Endothelial cell of umbilical vein (primary cell): ENCODE measurements at regions not wholly inside any gene's neighbourhood (a gene's known extent, or its start where the extent isn't known, plus 50 kb on each side); places are given as distances from the start of the nearest gene placed in this dataset.

Experiments used
- BruUV-seq: library from RNA; stranded (reverse); fragments of 400-500 nt; replicated peaks from 2 replicates; lab custom pipeline; 2021; lab: Mats Ljungman, UMichigan
- CTCF ChIA-PET: fragments of 300-600, 350-600 bp; sonication (Branson Sonifier 250); formaldehyde crosslinking; loops from one replicate; lab custom pipeline; 2021; ENCODE audit warnings: antibody characterized with exemption, inconsistent platforms; lab: Charles Lee
- POLR2A ChIA-PET: fragments of 300-600, 350-600 bp; sonication (Branson Sonifier 250); formaldehyde crosslinking; loops from one replicate; lab custom pipeline; 2021; ENCODE audit warnings: antibody characterized with exemption, inconsistent platforms; lab: Charles Lee
- DNase-seq: peaks from one replicate; pipeline ENCODE4 v3.0.0-alpha.2; 2011; ENCODE audit warnings: low read depth, low spot score
- FAIRE-seq: peaks from 2 replicates; lab custom pipeline; 2011; peaks lifted over from hg19 to GRCh38; lab: Jason Lieb, UNC
- H2AFZ ChIP-seq: 2 replicates; pipeline ENCODE4 v1.6.0; 2012; ENCODE audit warnings: low read depth, low read length, control low read depth, inconsistent platforms
- H3K27ac ChIP-seq: 2 replicates; pipeline ENCODE4 v1.5.1; 2011; ENCODE audit warnings: low read depth, mild to moderate bottlenecking, control low read depth, low read length, moderate library complexity; ENCODE audit not compliant: insufficient read depth
- H3K27me3 ChIP-seq, 2 experiments: 2 replicates each; pipeline versions ENCODE4 v1.6.0 to v1.6.1; 2011; ENCODE audit warnings: low read length in 2 of 2, mixed read lengths in 1 of 2; ENCODE audit not compliant: control insufficient read depth in 2 of 2, insufficient read depth in 2 of 2
- H3K36me3 ChIP-seq, 2 experiments: 2 replicates in 1 of 2; 3 replicates in 1 of 2; pipeline ENCODE4 v1.5.1; 2011; ENCODE audit warnings: low read length in 2 of 2, mild to moderate bottlenecking in 1 of 2, moderate library complexity in 1 of 2; ENCODE audit not compliant: control insufficient read depth in 2 of 2, insufficient read depth in 2 of 2; ENCODE audit errors: extremely low read depth in 1 of 2
- H3K4me1 ChIP-seq: 3 replicates; pipeline ENCODE4 v1.5.1; 2011; ENCODE audit warnings: mild to moderate bottlenecking, low read length; ENCODE audit not compliant: control insufficient read depth, insufficient read depth; ENCODE audit errors: extremely low read depth
- H3K4me2 ChIP-seq: 2 replicates; pipeline ENCODE4 v1.6.1; 2011; ENCODE audit warnings: low read length, control low read depth, mixed read lengths; ENCODE audit not compliant: insufficient read depth
- H3K4me3 ChIP-seq, 3 experiments: fragments of 200-600 bp in 1 of 3; sonication (generic), shearing (Covaris generic) in 1 of 3; replicated peaks in 1 of 3; 2 replicates each; pipeline ENCODE4 v1.5.1; 2011 to 2016; ENCODE audit warnings: control low read depth in 3 of 3, low read length in 3 of 3, mild to moderate bottlenecking in 2 of 3, inconsistent platforms in 1 of 3, low read depth in 1 of 3, moderate library complexity in 1 of 3; ENCODE audit not compliant: insufficient read depth in 1 of 3
- H3K79me2 ChIP-seq: 2 replicates; pipeline ENCODE4 v1.6.0; 2012; ENCODE audit warnings: low read length, inconsistent platforms; ENCODE audit not compliant: control insufficient read depth, insufficient read depth
- H3K9ac ChIP-seq: replicated peaks from 2 replicates; pipeline ENCODE3; 2011; ENCODE audit warnings: low read length, control low read depth; ENCODE audit not compliant: insufficient read depth; ENCODE audit errors: extremely low read depth
- H3K9me1 ChIP-seq: replicated peaks from 3 replicates; pipeline ENCODE4 v1.6.0; 2011; ENCODE audit warnings: mild to moderate bottlenecking, low read length; ENCODE audit not compliant: control insufficient read depth, insufficient read depth; ENCODE audit errors: extremely low read depth
- H3K9me3 ChIP-seq: replicated peaks from 2 replicates; pipeline ENCODE4 v1.5.1; 2012; ENCODE audit warnings: low read length, inconsistent platforms; ENCODE audit not compliant: control insufficient read depth, insufficient read depth
- H4K20me1 ChIP-seq: replicated peaks from 2 replicates; pipeline ENCODE3; 2011; ENCODE audit warnings: mild to moderate bottlenecking, low read length; ENCODE audit not compliant: control insufficient read depth, insufficient read depth; ENCODE audit errors: extremely low read depth
- CTCF ChIP-seq, 2 donors: IDR thresholded peaks; 1 replicate in 1 of 2; 2 replicates in 1 of 2; pipeline ENCODE4 v1.5.1; 2011; ENCODE audit warnings: low read length in 2 of 2, mild to moderate bottlenecking in 2 of 2, moderate library complexity in 2 of 2, control low read depth in 1 of 2, inconsistent platforms in 1 of 2, low read depth in 1 of 2; ENCODE audit not compliant: insufficient read depth in 1 of 2; ENCODE audit errors: extremely low read depth in 1 of 2
- EZH2 ChIP-seq: IDR thresholded peaks from 2 replicates; pipeline ENCODE4 v1.6.1; 2012; ENCODE audit warnings: borderline replicate concordance, low read depth, mild to moderate bottlenecking, moderate library complexity, low read length, inconsistent platforms; ENCODE audit not compliant: severe bottlenecking
- FOS ChIP-seq: IDR thresholded peaks from 2 replicates; pipeline ENCODE4 v1.6.1; 2011; ENCODE audit warnings: mild to moderate bottlenecking, low read length, moderate library complexity, borderline replicate concordance; ENCODE audit not compliant: insufficient read depth
- POLR2A ChIP-seq: IDR thresholded peaks from 2 replicates; pipeline ENCODE4 v1.6.1; 2012; ENCODE audit warnings: low read depth, mild to moderate bottlenecking, control low read depth, low read length
- POLR2AphosphoS5 ChIP-seq: IDR thresholded peaks from 2 replicates; pipeline ENCODE4 v1.6.1; 2012; ENCODE audit warnings: low read depth, mild to moderate bottlenecking, control low read depth, low read length, moderate library complexity; ENCODE audit not compliant: insufficient read depth
- dilution Hi-C: fragments of 300-500 bp; cut with MboI; formaldehyde crosslinking; loops from one replicate; pipeline ENCODE4 v1.15.0; 2019; ENCODE audit warnings: low sequenced_read_pairs; ENCODE audit not compliant: extremely low pct_ligation_motif_present
- intact Hi-C: fragments of 100-400 bp; cut with micrococcal nuclease; formaldehyde crosslinking; loops from one replicate; pipeline ENCODE4 v1.10.0; 2022

GRCh38 chr6:14959324-14959885 is 286.5 kb upstream of the JARID2 start:
- ChIA-PET CTCF (no interaction called here), POLR2A (no interaction called here)
- no peaks in the 10 kb centered on the region for H3K4me1 ChIP-seq
- H4K20me1 ChIP-seq, result no peaks in the 10 kb centered on the region
- H3K4me3 ChIP-seq, result no peak overlapping the region
- H3K9ac ChIP-seq, result no peak overlapping the region
- dilution Hi-C loops (no loop called here), intact Hi-C loops (no loop called here)
- H2AFZ ChIP-seq, result no peak overlapping the region
- FAIRE-seq (no peak), DNase-seq (no peak)
- no peak overlapping the region for H3K27ac ChIP-seq
- TF ChIP-seq POLR2A (no peak), POLR2AphosphoS5 (no peak), EZH2 (no peak)
- H3K36me3 ChIP-seq, result no peaks in the 10 kb centered on the region
- H3K79me2 ChIP-seq, result no peaks in the 10 kb centered on the region
- BruUV-seq, result no TSS peak
- no peaks in the 10 kb centered on the region for H3K27me3 ChIP-seq
- no peaks in the 10 kb centered on the region for H3K9me1 ChIP-seq
- H3K4me2 ChIP-seq, result no peak overlapping the region
- no peaks in the 10 kb centered on the region for H3K9me3 ChIP-seq

GRCh38 chr6:14964556-14965270 is 281.2 kb upstream of the JARID2 start:
- CTCF ChIA-PET, result no interaction called here
- H3K36me3 ChIP-seq, result no peaks in the 10 kb centered on the region
- no peaks in the 10 kb centered on the region for H3K79me2 ChIP-seq
- H3K4me1 ChIP-seq, result no peaks in the 10 kb centered on the region
- no peak overlapping the region for H3K27ac ChIP-seq
- BruUV-seq, result no TSS peak
- intact Hi-C loops (no loop called here), dilution Hi-C loops (no loop called here)
- H3K27me3 ChIP-seq, result no peaks in the 10 kb centered on the region
- H3K9me1 ChIP-seq, result no peaks in the 10 kb centered on the region
- H2AFZ ChIP-seq, result no peak overlapping the region
- FAIRE-seq (no peak), DNase-seq (no peak)
- no peak overlapping the region for H3K9ac ChIP-seq
- H3K4me3 ChIP-seq, result no peak overlapping the region
- POLR2A ChIA-PET, result no interaction called here
- H3K9me3 ChIP-seq, result no peaks in the 10 kb centered on the region
- TF ChIP-seq FOS, result no peak
- no peak for TF ChIP-seq CTCF (IDR thresholded peaks at IDR 0.05; ENCODE audit: extremely low read depth in 1 of 2, insufficient read depth in 1 of 2, low read depth in 1 of 2, low read length in 2 of 2)
- TF ChIP-seq EZH2, result no peak
- H3K4me2 ChIP-seq, result no peak overlapping the region
- no peaks in the 10 kb centered on the region for H4K20me1 ChIP-seq
